Glomerular visceral epithelial cell (primary cell): ENCODE measurements at regions not wholly inside any gene's neighbourhood (a gene's known extent, or its start where the extent isn't known, plus 50 kb on each side); places are given as distances from the start of the nearest gene placed in this dataset.
"Not testable (repeated sequence)": the region's sequence is repeated elsewhere in the genome, so short reads cannot be mapped to it uniquely, and the experiment has no call there.

Experiments
- DNase-seq: peaks from one replicate; pipeline ENCODE4 v3.0.0-alpha.2; 2016; ENCODE audit errors: extremely low spot score

DNA sequence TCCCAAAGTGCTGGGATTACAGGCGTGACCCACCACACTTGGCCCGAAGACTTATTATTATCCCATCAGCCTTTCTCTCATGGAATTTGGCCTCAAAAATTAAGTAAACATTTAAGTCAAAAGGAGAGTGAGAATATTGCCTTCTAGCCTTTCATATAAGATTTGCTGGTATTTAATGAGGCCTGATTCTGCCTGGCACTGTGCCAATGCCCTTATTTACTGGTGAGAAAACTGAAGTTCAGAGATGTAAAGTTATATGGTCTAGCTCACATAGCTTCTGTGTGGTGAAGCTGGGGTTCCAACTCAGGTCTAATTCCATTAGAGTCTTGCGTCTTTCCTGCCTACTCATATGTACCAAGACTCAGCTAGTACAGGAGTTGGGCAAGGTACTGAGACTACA, 260.2 kb downstream of the SDHAF3 start:
- no peak for DNase-seq

- DNase-seq = no peak
These were observed 264.5 kb downstream of the SDHAF3 start for GRCh38 chr7:97381815-97382554.

GRCh38 chr7:97390052-97390451, 272.6 kb downstream of the SDHAF3 start:
- no peak for DNase-seq

DNA sequence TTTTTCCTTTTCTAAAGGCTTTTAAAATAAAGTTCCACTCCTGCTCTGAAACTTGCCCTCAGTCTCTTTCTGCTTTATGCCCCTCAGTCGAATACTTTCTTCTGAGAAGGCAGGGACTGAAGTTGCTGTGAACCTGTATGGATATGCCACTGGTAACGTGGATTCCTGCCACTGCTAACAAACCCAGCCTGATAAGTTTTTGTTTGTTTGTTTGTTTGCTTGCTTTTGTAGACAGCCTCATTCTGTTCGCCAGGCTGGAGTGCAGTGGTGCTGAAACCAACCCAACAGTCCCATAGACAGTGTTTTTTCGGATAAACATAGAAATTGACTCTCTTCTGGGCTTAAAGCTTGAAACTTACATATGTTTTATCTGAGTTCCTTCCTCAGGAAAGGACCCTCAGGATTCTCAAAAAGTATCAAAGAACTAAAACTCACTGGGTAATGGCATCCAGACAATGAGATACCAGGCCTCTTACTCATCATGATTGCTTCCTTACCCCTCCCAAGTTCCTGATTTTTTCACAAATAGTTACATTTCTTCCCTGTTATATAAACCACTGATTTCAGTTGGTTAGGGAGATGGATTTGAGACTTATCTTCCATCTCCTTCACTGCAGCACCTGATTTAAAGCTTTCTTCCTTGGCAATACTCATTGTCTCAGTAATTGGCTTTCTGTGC, 273.6 kb downstream of the SDHAF3 start:
- DNase-seq = no peak

DNA sequence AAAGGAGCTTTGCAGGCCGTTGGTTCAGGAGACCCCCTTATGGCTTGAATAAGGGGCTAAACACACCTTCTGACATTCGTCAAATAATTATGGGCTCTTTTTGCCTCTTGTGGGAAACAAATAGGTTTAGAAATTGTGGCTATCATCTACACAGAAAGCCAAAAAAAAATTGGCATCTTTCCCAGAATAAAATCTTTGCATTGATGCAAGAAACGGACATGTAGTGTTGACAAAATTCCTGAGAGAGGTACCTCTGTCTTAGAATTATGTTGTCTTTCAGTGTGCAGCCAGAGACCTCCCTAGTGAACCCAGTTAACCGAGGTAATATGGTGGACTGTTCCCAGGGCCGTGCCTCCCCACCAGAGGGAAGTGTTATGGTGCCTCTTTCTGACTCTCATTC, 283.9 kb downstream of the SDHAF3 start:
- DNase-seq = no peak

- DNase-seq = no peak
These were observed 288.3 kb downstream of the SDHAF3 start for GRCh38 chr7:97405835-97406234.

DNA sequence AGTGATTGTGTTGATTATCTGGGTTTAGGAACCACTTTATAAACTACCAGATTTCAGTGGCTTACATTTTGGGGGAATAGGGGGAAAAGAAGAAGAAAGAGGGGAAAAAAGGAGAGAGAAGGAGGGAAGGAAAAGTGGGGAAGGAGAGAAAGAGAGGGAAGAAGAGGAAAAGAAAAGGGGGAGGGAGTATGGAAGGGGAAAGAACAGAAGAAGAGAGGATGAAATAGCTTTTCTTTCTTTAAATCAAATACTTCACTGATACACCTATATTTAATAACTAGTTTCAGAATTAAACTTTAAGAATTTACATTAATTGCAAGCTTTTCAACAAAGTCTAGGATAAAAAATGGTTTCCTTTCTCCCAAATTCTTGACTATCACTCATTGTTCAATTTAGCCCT, 289.6 kb downstream of the SDHAF3 start:
- no peak for DNase-seq

DNA sequence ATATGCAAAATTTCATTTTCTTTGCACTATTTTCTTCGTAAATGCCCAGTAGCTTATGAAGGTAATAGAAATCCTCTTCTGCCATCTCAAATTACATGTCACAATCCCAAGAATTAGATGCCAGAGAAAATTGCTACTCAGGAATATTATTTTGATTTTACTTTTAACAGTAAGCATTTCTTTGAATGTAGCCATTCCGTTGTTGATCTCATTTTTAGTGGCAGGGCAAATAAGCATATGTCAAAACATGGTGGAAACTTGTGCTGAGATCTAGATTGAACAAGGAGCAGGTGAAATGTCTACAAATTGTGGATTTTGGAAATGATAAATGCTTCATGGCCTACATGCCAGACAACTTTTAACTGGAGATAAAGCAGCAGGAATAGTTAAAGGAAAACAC, 291.8 kb downstream of the SDHAF3 start:
- no peak for DNase-seq

- DNase-seq = no peak
These were observed 300.8 kb downstream of the SDHAF3 start for GRCh38 chr7:97418312-97418711.

DNA sequence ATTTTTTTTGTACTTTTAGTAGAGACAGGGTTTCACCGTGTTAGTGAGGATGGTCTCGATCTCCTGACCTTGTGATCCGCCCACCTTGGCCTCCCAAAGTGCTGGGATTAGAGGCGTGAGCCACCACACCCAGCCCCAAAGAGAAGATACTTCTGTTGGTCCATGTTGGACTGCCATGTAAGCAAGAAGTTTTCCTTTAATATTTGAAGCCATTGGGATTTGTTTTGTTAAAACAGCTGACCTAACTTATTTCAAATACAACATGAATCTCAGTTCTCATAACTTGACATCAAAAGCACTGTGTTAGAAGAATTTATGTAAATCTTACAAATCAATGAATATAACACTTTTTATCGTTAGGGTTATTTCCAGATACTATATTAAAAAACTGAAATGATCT, 302.4 kb downstream of the SDHAF3 start:
- DNase-seq = no peak

DNA sequence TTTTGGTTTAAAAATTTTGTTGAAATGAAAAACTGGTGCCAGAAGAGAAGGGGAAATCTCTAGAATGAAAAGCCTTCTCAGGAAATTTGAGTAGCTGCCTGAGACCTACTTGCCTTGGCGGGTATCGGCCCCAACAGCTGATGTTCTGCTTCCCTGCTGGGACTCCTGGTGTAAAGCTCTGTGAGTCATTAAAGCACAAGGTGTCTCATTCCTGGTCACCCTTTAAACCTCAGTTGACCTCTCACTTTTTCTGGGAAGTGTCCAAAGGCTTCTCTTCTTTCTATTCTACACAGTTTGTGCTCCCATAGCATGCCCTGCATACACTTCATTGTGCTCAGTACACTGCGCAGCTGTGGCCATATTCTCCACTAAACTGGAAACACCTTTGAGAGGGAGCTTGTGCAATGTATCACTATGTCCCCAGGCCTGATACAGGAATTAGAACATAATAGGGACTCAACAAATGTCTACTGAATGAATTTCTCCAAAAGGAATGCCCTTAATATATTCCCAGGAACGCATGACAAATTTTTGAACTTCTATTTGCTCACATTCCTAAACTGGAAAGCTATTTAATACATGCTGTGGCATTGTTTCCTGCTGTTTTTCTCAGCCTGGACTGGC, 303.9 kb downstream of the SDHAF3 start:
- DNase-seq = no peak

DNA sequence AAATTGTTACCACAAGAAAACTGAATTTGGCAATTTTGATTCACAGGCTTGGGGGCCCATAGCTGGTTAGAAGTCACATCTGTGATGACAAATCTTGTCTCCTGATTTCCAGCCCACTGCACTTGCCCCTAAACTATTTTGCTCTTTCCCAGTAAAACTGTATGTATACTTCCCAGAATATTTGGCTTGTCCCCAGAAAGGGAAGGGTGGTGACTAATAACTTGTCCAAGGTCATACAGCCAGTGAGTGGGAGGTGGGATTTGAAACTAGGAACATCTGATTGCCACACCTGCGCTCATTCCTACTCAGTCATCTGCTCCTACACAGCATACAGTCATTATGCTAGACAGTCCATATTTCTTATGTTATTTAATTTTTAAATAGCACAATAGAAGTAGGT, 304.5 kb downstream of the SDHAF3 start:
- no peak for DNase-seq

GRCh38 chr7:97430006-97430405, 301.9 kb upstream of the TAC1 start:
- no peak for DNase-seq

GRCh38 chr7:97439637-97440214, 292.2 kb upstream of the TAC1 start:
- DNase-seq = no peak

GRCh38 chr7:97446361-97446760, 285.5 kb upstream of the TAC1 start:
- no peak for DNase-seq

GRCh38 chr7:97449448-97449847, 282.4 kb upstream of the TAC1 start:
- not testable (repeated sequence) for DNase-seq

DNA sequence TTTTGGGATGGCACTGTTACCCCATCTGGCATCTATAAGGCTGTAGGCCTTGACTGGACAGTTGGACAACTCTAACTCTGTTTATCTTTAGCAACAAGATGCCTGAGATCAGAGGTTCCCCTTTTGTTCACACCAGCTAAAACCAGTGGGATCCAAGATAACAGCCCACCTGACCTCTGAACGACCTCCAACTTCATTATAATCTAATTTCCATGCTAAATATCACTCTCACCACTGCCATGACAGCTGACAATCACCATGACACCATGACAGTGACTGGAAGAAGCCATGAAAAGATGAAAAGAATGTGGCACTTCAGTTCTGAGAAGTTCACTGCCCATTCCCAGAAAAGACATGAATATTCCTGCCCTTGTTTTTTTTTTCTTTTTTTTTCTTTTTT, 281.4 kb upstream of the TAC1 start:
- DNase-seq = no peak

GRCh38 chr7:97454636-97455035, 277.2 kb upstream of the TAC1 start:
- no peak for DNase-seq

DNA sequence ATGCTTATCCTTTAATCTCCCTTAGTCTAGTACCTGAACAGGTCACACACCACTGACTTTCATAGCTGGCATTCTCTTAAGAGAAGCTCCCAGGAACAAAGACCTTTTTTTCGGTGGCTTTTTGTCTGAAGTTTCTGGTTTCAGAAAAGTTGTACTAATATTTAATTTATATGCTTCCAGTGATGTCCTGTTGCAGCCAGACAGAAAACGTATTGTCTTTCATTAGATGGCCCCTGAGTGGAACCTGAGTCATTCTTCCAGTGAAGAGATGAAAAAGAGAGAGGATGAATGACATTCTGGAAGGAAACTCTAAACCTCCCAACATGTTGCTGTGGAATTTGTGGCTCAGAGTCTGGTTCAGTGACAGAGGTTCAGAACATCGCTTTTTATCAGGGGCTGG, 274.8 kb upstream of the TAC1 start:
- DNase-seq = no peak

- no peak for DNase-seq
These were observed 271.5 kb upstream of the TAC1 start for GRCh38 chr7:97460433-97460832.

DNA sequence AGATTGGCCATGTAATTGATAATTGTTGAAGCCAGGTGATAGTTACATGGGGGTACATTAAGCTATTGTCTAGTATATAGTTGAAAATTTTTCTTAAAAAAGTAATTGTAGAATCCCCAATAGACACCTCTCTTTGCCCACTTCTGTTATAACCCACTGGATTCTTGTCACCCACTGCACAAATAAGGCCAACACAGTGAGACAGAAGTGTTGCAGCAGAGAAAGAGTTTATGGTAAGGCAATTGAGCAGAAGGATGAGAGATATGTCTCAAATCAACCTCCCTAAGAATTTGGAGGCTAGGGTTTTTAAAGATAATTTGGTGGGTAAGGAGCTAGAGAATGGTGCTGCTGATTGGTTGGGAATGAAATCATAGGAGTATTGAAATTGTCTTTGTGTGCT, 270.3 kb upstream of the TAC1 start:
- DNase-seq = no peak

GRCh38 chr7:97466071-97466470, 265.8 kb upstream of the TAC1 start:
- DNase-seq = no peak
